Peyer's patch (tissue), 4 donors: ENCODE measurements at regions not wholly inside any gene's neighbourhood (a gene's known extent, or its start where the extent isn't known, plus 50 kb on each side); places are given as distances from the start of the nearest gene placed in this dataset.

Experiments
- POLR2A ChIP-seq, 2 donors: fragments of 450-650 bp; IDR thresholded peaks; one replicate each; pipeline ENCODE4 v1.5.1; 2017; ENCODE audit warnings: antibody characterized with exemption in 2 of 2, mild to moderate bottlenecking in 2 of 2, moderate library complexity in 2 of 2
- TF ChIP-seq, protein P1 (sequence below), 6 experiments: fragments of 450-650 bp in 4 of 6; fragments of 200-600 bp in 2 of 6; sonication (generic) in 1 of 6; IDR thresholded peaks; one replicate each; pipeline ENCODE4 v1.5.1; 2017 to 2019; ENCODE audit warnings: antibody characterized with exemption in 6 of 6, mild to moderate bottlenecking in 3 of 6, moderate library complexity in 1 of 6

DNA sequence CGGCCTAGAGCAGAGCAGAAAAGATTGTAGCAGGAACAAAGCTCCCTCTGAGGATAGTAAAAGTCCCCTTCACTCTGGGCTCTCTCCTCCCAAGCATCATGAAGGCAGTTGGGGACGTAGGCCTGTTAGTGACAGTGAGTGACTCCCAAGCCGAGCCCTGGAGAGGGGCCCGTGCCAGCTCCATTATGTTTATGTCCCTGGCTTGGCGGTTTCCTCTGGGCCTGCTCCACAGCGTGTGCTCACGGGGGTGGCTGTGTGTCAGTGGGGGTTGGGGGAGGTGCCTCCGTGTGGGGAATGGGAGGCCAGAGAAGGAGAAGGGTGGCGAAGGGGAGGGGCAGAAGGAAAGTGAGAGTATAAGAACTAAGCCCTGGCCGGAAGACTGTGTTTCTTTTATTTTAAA, 170.0 kb upstream of the VASH1 start:
- TF ChIP-seq, protein P1, sequence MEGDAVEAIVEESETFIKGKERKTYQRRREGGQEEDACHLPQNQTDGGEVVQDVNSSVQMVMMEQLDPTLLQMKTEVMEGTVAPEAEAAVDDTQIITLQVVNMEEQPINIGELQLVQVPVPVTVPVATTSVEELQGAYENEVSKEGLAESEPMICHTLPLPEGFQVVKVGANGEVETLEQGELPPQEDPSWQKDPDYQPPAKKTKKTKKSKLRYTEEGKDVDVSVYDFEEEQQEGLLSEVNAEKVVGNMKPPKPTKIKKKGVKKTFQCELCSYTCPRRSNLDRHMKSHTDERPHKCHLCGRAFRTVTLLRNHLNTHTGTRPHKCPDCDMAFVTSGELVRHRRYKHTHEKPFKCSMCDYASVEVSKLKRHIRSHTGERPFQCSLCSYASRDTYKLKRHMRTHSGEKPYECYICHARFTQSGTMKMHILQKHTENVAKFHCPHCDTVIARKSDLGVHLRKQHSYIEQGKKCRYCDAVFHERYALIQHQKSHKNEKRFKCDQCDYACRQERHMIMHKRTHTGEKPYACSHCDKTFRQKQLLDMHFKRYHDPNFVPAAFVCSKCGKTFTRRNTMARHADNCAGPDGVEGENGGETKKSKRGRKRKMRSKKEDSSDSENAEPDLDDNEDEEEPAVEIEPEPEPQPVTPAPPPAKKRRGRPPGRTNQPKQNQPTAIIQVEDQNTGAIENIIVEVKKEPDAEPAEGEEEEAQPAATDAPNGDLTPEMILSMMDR (IDR thresholded peaks at IDR 0.05): no peak
- TF ChIP-seq POLR2A (IDR thresholded peaks at IDR 0.05): no peak
